H1 (cell line): ENCODE measurements at regions not wholly inside any gene's neighbourhood (a gene's known extent, or its start where the extent isn't known, plus 50 kb on each side); places are given as distances from the start of the nearest gene placed in this dataset.

Source experiments
- CTCF ChIA-PET: fragments of 300-600 bp; sonication (Branson Sonifier 250); formaldehyde crosslinking; loops from one replicate; lab custom pipeline; 2021; ENCODE audit not compliant: partially characterized antibody; lab: Charles Lee
- POLR2A ChIA-PET: fragments of 300-600 bp; sonication (Branson Sonifier 250); formaldehyde crosslinking; loops from one replicate; lab custom pipeline; 2021; ENCODE audit warnings: inconsistent platforms; ENCODE audit not compliant: partially characterized antibody; lab: Charles Lee
- DNase-seq, 2 experiments: peaks; one replicate each; pipeline versions ENCODE4 v3.0.0 to v3.0.0-alpha.2; 2010 to 2022; ENCODE audit warnings: low spot score in 2 of 2, low read depth in 1 of 2, mixed read lengths in 1 of 2
- FAIRE-seq: peaks from 2 replicates; lab custom pipeline; 2011; peaks lifted over from hg19 to GRCh38; lab: Jason Lieb, UNC
- H2AFZ ChIP-seq: 2 replicates; pipeline ENCODE4 v1.8.1; 2012; ENCODE audit warnings: low read length, inconsistent platforms
- H2AK5ac ChIP-seq: 2 replicates; pipeline ENCODE4 v1.6.1; 2013; ENCODE audit warnings: low read depth, low read length
- H2BK120ac ChIP-seq: replicated peaks from 2 replicates; pipeline ENCODE3; 2013; ENCODE audit warnings: low read depth, low read length, inconsistent platforms
- H2BK12ac ChIP-seq: 2 replicates; pipeline ENCODE4 v1.6.1; 2013; ENCODE audit warnings: low read depth, low read length
- H2BK15ac ChIP-seq: 2 replicates; pipeline ENCODE4 v1.6.1; 2013; ENCODE audit warnings: low read length
- H2BK20ac ChIP-seq: 2 replicates; pipeline ENCODE4 v1.6.1; 2013; ENCODE audit warnings: low read length
- H2BK5ac ChIP-seq: 2 replicates; pipeline ENCODE4 v1.6.1; 2013; ENCODE audit warnings: low read depth, low read length
- H3K14ac ChIP-seq: 2 replicates; pipeline ENCODE4 v1.6.1; 2013; ENCODE audit warnings: inconsistent platforms; ENCODE audit not compliant: insufficient read length
- H3K18ac ChIP-seq: 2 replicates; pipeline ENCODE4 v1.6.1; 2013; ENCODE audit warnings: low read length; ENCODE audit errors: extremely low read depth
- H3K23ac ChIP-seq: 2 replicates; pipeline ENCODE4 v1.6.1; 2013; ENCODE audit warnings: inconsistent platforms; ENCODE audit not compliant: insufficient read length
- H3K23me2 ChIP-seq: 2 replicates; pipeline ENCODE4 v1.6.1; 2013; ENCODE audit warnings: low read depth, low read length
- H3K27ac ChIP-seq: 2 replicates; pipeline ENCODE4 v1.6.1; 2011; ENCODE audit warnings: low read depth, low read length, inconsistent platforms
- H3K27me3 ChIP-seq, 4 experiments: replicated peaks in 1 of 4; 1 replicate in 1 of 4; 2 replicates in 3 of 4; pipeline versions ENCODE4 v1.6.1 to v1.8.1; 2011 to 2013; ENCODE audit warnings: low read length in 3 of 4, mild to moderate bottlenecking in 3 of 4, inconsistent platforms in 2 of 4, mixed read lengths in 2 of 4, moderate library complexity in 1 of 4; ENCODE audit not compliant: control insufficient read depth in 3 of 4, insufficient read depth in 3 of 4; ENCODE audit errors: extremely low read depth in 1 of 4
- H3K36me3 ChIP-seq, 4 experiments: 2 replicates each; pipeline versions ENCODE4 v1.6.1 to v1.8.1; 2011 to 2013; ENCODE audit warnings: mild to moderate bottlenecking in 4 of 4, low read length in 3 of 4, moderate library complexity in 2 of 4, control low read depth in 1 of 4, inconsistent platforms in 1 of 4; ENCODE audit not compliant: insufficient read depth in 4 of 4, control insufficient read depth in 2 of 4
- H3K4ac ChIP-seq: replicated peaks from 2 replicates; pipeline ENCODE3; 2013; ENCODE audit warnings: low read length, low read depth, mixed read lengths, inconsistent platforms; ENCODE audit not compliant: insufficient read length
- H3K4me1 ChIP-seq, 4 experiments: replicated peaks in 1 of 4; 1 replicate in 1 of 4; 2 replicates in 3 of 4; pipeline versions ENCODE4 v1.6.1 to v1.8.1; 2011 to 2013; ENCODE audit warnings: low read length in 3 of 4, inconsistent platforms in 2 of 4, mixed read lengths in 1 of 4; ENCODE audit not compliant: insufficient read depth in 4 of 4, control insufficient read depth in 3 of 4
- H3K4me2 ChIP-seq, 2 experiments: 2 replicates each; pipeline versions ENCODE4 v1.6.1 to v1.8.1; 2011 to 2013; ENCODE audit warnings: low read depth in 2 of 2, low read length in 2 of 2, control low read depth in 1 of 2, inconsistent platforms in 1 of 2, mild to moderate bottlenecking in 1 of 2; ENCODE audit not compliant: insufficient read depth in 1 of 2
- H3K4me3 ChIP-seq, 4 experiments: fragments of 200-600, 300-600 bp in 1 of 4; sonication (generic), shearing (Covaris generic), sonication (Bioruptor Twin) in 1 of 4; 2 replicates each; pipeline versions ENCODE4 v1.5.1 to v1.8.1; 2011 to 2016; ENCODE audit warnings: low read length in 4 of 4, low read depth in 3 of 4, control low read depth in 2 of 4, inconsistent platforms in 2 of 4, mild to moderate bottlenecking in 2 of 4, mixed read lengths in 1 of 4, moderate library complexity in 1 of 4; ENCODE audit not compliant: insufficient read depth in 2 of 4; ENCODE audit errors: extremely low read depth in 1 of 4
- H3K56ac ChIP-seq: replicated peaks from 2 replicates; pipeline ENCODE3; 2013; ENCODE audit warnings: low read depth, mild to moderate bottlenecking, mixed read lengths, low read length, inconsistent platforms; ENCODE audit not compliant: insufficient read length
- H3K79me1 ChIP-seq: 2 replicates; pipeline ENCODE4 v1.6.1; 2013; ENCODE audit warnings: low read depth, low read length, control low read depth
- H3K79me2 ChIP-seq, 2 experiments: 2 replicates each; pipeline versions ENCODE4 v1.6.1 to v1.8.1; 2012 to 2013; ENCODE audit warnings: low read length in 2 of 2, mild to moderate bottlenecking in 2 of 2, inconsistent platforms in 1 of 2; ENCODE audit not compliant: insufficient read depth in 2 of 2, control insufficient read depth in 1 of 2
- H3K9ac ChIP-seq, 4 experiments: replicated peaks in 1 of 4; 1 replicate in 1 of 4; 2 replicates in 3 of 4; pipeline versions ENCODE4 v1.6.1 to v1.8.1; 2011 to 2013; ENCODE audit warnings: low read depth in 3 of 4, low read length in 3 of 4, control low read depth in 2 of 4, mild to moderate bottlenecking in 2 of 4, moderate library complexity in 2 of 4, inconsistent platforms in 1 of 4; ENCODE audit errors: extremely low read depth in 1 of 4
- H3K9me3 ChIP-seq, 2 experiments: 2 replicates each; pipeline versions ENCODE4 v1.6.1 to v1.8.1; 2012 to 2013; ENCODE audit warnings: mild to moderate bottlenecking in 2 of 2, moderate library complexity in 2 of 2, control low read depth in 1 of 2, inconsistent platforms in 1 of 2, low read depth in 1 of 2, low read length in 1 of 2, mixed read lengths in 1 of 2; ENCODE audit not compliant: insufficient read depth in 2 of 2
- H4K20me1 ChIP-seq, 2 experiments: replicated peaks in 1 of 2; 2 replicates each; pipeline versions ENCODE3 to v1.8.1; 2011 to 2013; ENCODE audit warnings: inconsistent platforms in 2 of 2, low read length in 2 of 2, mild to moderate bottlenecking in 1 of 2; ENCODE audit not compliant: insufficient read depth in 2 of 2, control insufficient read depth in 1 of 2
- H4K5ac ChIP-seq: 2 replicates; pipeline ENCODE4 v1.6.1; 2013; ENCODE audit warnings: low read length, low read depth, mixed read lengths, inconsistent platforms; ENCODE audit not compliant: insufficient read length
- H4K8ac ChIP-seq: 2 replicates; pipeline ENCODE4 v1.8.0; 2013; ENCODE audit warnings: mild to moderate bottlenecking, moderate library complexity, low read length, inconsistent platforms; ENCODE audit not compliant: insufficient read depth; ENCODE audit errors: extremely low read depth
- H4K91ac ChIP-seq: replicated peaks from 2 replicates; pipeline ENCODE3; 2013; ENCODE audit warnings: low read length, mixed read lengths, inconsistent platforms; ENCODE audit not compliant: insufficient read length
- ATF2 ChIP-seq: IDR thresholded peaks from 2 replicates; pipeline ENCODE4 v1.6.1; 2012; ENCODE audit warnings: low read length, inconsistent platforms
- ATF3 ChIP-seq: IDR thresholded peaks from 2 replicates; pipeline ENCODE4 v1.6.1; 2011; ENCODE audit warnings: low read depth, mild to moderate bottlenecking, low read length; ENCODE audit not compliant: insufficient read depth
- BRCA1 ChIP-seq: IDR thresholded peaks from 2 replicates; pipeline ENCODE4 v1.6.1; 2012; ENCODE audit warnings: low read depth, low read length, improper control_type of control experiment
- CBX5 ChIP-seq: fragments of 300-800, 300-1000 bp; sonication (generic); IDR thresholded peaks from 2 replicates; pipeline ENCODE4 v1.7.1; 2016; ENCODE audit warnings: antibody characterized with exemption, low read length, low read depth
- E2F6 ChIP-seq: IDR thresholded peaks from 2 replicates; pipeline ENCODE4 v1.6.1; 2012; ENCODE audit warnings: inconsistent platforms
- EZH2 ChIP-seq: fragments of 200-600 bp; sonication (generic); IDR thresholded peaks from 2 replicates; pipeline ENCODE4 v1.7.1; 2012; ENCODE audit warnings: low read depth, mild to moderate bottlenecking, moderate library complexity, low read length, inconsistent platforms; ENCODE audit not compliant: severe bottlenecking
- NRF1 ChIP-seq: IDR thresholded peaks from 2 replicates; pipeline ENCODE4 v1.6.1; 2011; ENCODE audit warnings: mild to moderate bottlenecking, low read depth, low read length, improper control_type of control experiment
- SRF ChIP-seq: IDR thresholded peaks from 2 replicates; pipeline ENCODE4 v1.6.1; 2011; ENCODE audit warnings: mild to moderate bottlenecking, low read depth, low read length, moderate library complexity
- TCF12 ChIP-seq: IDR thresholded peaks from 2 replicates; pipeline ENCODE4 v1.6.1; 2011; ENCODE audit warnings: low read depth, mild to moderate bottlenecking, low read length
- YY1 ChIP-seq: IDR thresholded peaks from 2 replicates; pipeline ENCODE4 v1.6.1; 2011; ENCODE audit warnings: low read depth, mild to moderate bottlenecking, low read length
- WGBS, 2 experiments: shearing (Covaris generic) in 1 of 2; methylation state at CpG; one replicate each; pipeline versions ENCODE4 v1.1.6 to v1.1.7; 2013 to 2015; ENCODE audit warnings: low lambda C conversion rate in 2 of 2, mixed read lengths in 2 of 2, inconsistent platforms in 1 of 2, low coverage in 1 of 2, missing lambda C conversion rate in 1 of 2; ENCODE audit not compliant: insufficient replicate concordance in 2 of 2, insufficient coverage in 1 of 2, insufficient read length in 1 of 2; ENCODE audit errors: extremely low coverage in 1 of 2, missing lambda C conversion rate in 1 of 2; 5-methylcytosine and 5-hydroxymethylcytosine counted together

- no peak for TF ChIP-seq SRF
- TF ChIP-seq, all 59 proteins: peak for 0
These were observed 153.4 kb downstream of the TMEM161B start (continued) for GRCh38 chr5:88115211-88115610.

- Histone ChIP-seq H2BK12ac (no peak overlapping the region), H3K79me1 (no peaks in the 10 kb centered on the region), H3K4me2 (no peak overlapping the region), H3K9ac (no peak overlapping the region), H3K14ac (no peak overlapping the region), H3K18ac (no peak overlapping the region), H3K23ac (no peak overlapping the region), H3K79me2 (no peaks in the 10 kb centered on the region), H4K5ac (no peak overlapping the region), H3K4ac (no peak overlapping the region), H4K91ac (no peak overlapping the region), H2BK5ac (no peak overlapping the region), H3K56ac (no peak overlapping the region), H4K8ac (no peak overlapping the region), H3K4me3 (no peak overlapping the region), H3K23me2 (no peaks in the 10 kb centered on the region), H2BK20ac (no peak overlapping the region), H2BK120ac (no peak overlapping the region), H2AFZ (no peak overlapping the region), H2BK15ac (no peak overlapping the region), H4K20me1 (no peaks in the 10 kb centered on the region), H3K4me1 (no peaks in the 10 kb centered on the region), H3K27ac (no peak overlapping the region), H3K36me3 (no peaks in the 10 kb centered on the region), H3K9me3 (no peaks in the 10 kb centered on the region), H3K27me3 (no peaks in the 10 kb centered on the region), H2AK5ac (no peak overlapping the region)
- WGBS, 2 experiments = 78% methylated on average over 1 of the region's 1 CpG; no CpG with 5 or more reads in 1 of the 2 experiments
- POLR2A ChIA-PET = no interaction called here
- FAIRE-seq = no peak
- DNase-seq = no peak
- CTCF ChIA-PET = interaction anchor here (0.9 to 1.1 kb wide), 3 partner anchors 9 to 17 kb away, joined by 3 read pairs; no protein-coding TSS in a partner anchor
- TF ChIP-seq E2F6 (no peak), NRF1 (no peak), ATF2 (no peak), EZH2 (no peak), CBX5 (no peak), TCF12 (no peak), YY1 (no peak), ATF3 (no peak), BRCA1 (no peak)
These were observed 155.2 kb downstream of the TMEM161B start for GRCh38 chr5:88113429-88113828.
